ENCODE measurements at regions not wholly inside any gene's neighbourhood (a gene's known extent, or its start where the extent isn't known, plus 50 kb on each side); places are given as distances from the start of the nearest gene placed in this dataset.
"Not testable (repeated sequence)": the region's sequence is repeated elsewhere in the genome, so short reads cannot be mapped to it uniquely, and the experiment has no call there.

GRCh38 chr20:60180986-60181385 lies 222.8 kb downstream of the CDH26 start:
- Mint-ChIP-seq H3K9me3 (peaks cover 10% of the 10 kb centered on the region), H3K4me1 (no peaks in the 10 kb centered on the region), H3K27ac (ENCODE audit: unreplicated experiment) (no peak overlapping the region)

GRCh38 chr20:60186412-60186811 lies 228.2 kb downstream of the CDH26 start:
- TF ChIP-seq, protein P1, sequence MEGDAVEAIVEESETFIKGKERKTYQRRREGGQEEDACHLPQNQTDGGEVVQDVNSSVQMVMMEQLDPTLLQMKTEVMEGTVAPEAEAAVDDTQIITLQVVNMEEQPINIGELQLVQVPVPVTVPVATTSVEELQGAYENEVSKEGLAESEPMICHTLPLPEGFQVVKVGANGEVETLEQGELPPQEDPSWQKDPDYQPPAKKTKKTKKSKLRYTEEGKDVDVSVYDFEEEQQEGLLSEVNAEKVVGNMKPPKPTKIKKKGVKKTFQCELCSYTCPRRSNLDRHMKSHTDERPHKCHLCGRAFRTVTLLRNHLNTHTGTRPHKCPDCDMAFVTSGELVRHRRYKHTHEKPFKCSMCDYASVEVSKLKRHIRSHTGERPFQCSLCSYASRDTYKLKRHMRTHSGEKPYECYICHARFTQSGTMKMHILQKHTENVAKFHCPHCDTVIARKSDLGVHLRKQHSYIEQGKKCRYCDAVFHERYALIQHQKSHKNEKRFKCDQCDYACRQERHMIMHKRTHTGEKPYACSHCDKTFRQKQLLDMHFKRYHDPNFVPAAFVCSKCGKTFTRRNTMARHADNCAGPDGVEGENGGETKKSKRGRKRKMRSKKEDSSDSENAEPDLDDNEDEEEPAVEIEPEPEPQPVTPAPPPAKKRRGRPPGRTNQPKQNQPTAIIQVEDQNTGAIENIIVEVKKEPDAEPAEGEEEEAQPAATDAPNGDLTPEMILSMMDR (conservative IDR thresholded peaks at IDR 0.05), result no peak
- H3K27ac Mint-ChIP-seq (ENCODE audit: unreplicated experiment), result no peak overlapping the region

More at GRCh38 chr20:60180986-60181385, 222.8 kb downstream of the CDH26 start:
- DNase-seq (ENCODE audit: low read depth, low spot score), result no peak
- H3K4me3 Mint-ChIP-seq, result no peak overlapping the region
- peaks cover 9% of the 10 kb centered on the region for H3K27me3 Mint-ChIP-seq (ENCODE audit: low read depth)
- TF ChIP-seq, protein P1 (conservative IDR thresholded peaks at IDR 0.05), result no peak
- no peaks in the 10 kb centered on the region for H3K36me3 Mint-ChIP-seq (ENCODE audit: low read depth)

DNA sequence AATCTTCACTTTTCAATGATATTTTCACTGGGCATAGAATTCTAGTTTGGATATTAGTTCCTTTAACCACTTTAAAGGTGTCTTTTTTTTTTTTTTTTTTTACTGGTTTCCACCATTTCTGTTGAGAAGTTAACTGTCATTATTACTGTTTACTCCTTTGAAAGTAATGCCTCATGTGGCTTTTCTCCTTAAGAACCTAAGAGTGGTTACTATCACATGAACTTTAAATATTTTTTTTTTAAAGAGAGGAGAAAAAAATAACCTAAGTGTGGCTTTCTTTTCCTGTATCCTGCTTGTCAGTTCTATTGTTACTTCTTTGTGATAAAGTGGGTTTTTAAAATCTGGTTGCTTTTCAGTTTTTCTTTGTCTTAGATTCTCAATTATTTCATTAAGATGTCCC lies 229.5 kb downstream of the CDH26 start:
- TF ChIP-seq, protein P1 (conservative IDR thresholded peaks at IDR 0.05), result no peak
- Mint-ChIP-seq H3K9me3 (peaks cover 16% of the 10 kb centered on the region), H3K4me3 (no peak overlapping the region), H3K27ac (ENCODE audit: unreplicated experiment) (no peak overlapping the region), H3K36me3 (ENCODE audit: low read depth) (no peaks in the 10 kb centered on the region), H3K27me3 (ENCODE audit: low read depth) (peaks cover 45% of the 10 kb centered on the region), H3K4me1 (no peaks in the 10 kb centered on the region)
- no peak for DNase-seq (ENCODE audit: low read depth, low spot score)

More at GRCh38 chr20:60186412-60186811, 228.2 kb downstream of the CDH26 start:
- Mint-ChIP-seq H3K36me3 (ENCODE audit: low read depth) (no peaks in the 10 kb centered on the region), H3K4me1 (no peaks in the 10 kb centered on the region), H3K27me3 (ENCODE audit: low read depth) (peaks cover 39% of the 10 kb centered on the region), H3K9me3 (peaks cover 16% of the 10 kb centered on the region), H3K4me3 (no peak overlapping the region)
- DNase-seq (ENCODE audit: low read depth, low spot score), result no peak

DNA sequence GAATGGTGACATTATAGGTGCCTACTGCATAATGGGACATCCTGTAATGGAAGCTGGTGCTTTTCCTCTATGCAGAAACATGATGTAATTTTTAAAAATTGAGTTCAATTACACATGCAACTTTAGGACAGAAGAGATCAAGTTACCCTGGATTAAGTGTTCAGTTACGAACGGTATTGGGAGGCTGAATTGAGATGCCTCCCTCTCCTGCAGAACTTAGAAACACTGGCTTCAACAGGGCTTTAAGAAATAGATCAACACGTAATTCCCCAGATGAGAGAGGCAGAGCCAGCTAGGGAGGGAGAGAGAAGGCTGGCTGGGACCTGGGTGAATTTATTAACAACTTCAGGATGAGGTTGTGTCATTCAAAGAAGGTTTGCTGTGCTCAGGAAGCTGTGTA lies 232.8 kb downstream of the CDH26 start:
- Mint-ChIP-seq H3K27me3 (ENCODE audit: low read depth) (peaks cover 55% of the 10 kb centered on the region), H3K36me3 (ENCODE audit: low read depth) (no peaks in the 10 kb centered on the region), H3K4me3 (no peak overlapping the region), H3K4me1 (no peaks in the 10 kb centered on the region), H3K27ac (ENCODE audit: unreplicated experiment) (no peak overlapping the region), H3K9me3 (peaks cover 6% of the 10 kb centered on the region)
- TF ChIP-seq, protein P1 (conservative IDR thresholded peaks at IDR 0.05), result no peak
- DNase-seq (ENCODE audit: low read depth, low spot score), result no peak

GRCh38 chr20:60192326-60192725 lies 234.1 kb downstream of the CDH26 start:
- TF ChIP-seq, protein P1 (conservative IDR thresholded peaks at IDR 0.05), result no peak
- no peak overlapping the region for H3K27ac Mint-ChIP-seq (ENCODE audit: unreplicated experiment)
- no peaks in the 10 kb centered on the region for H3K36me3 Mint-ChIP-seq (ENCODE audit: low read depth)
- DNase-seq (ENCODE audit: low read depth, low spot score), result no peak
- peaks cover 8% of the 10 kb centered on the region for H3K9me3 Mint-ChIP-seq
- peaks cover 55% of the 10 kb centered on the region for H3K27me3 Mint-ChIP-seq (ENCODE audit: low read depth)
- no peak overlapping the region for H3K4me3 Mint-ChIP-seq
- H3K4me1 Mint-ChIP-seq, result no peaks in the 10 kb centered on the region

- Mint-ChIP-seq H3K27me3 (ENCODE audit: low read depth) (peaks cover 42% of the 10 kb centered on the region), H3K9me3 (peaks cover 14% of the 10 kb centered on the region)
- H3K36me3 Mint-ChIP-seq (ENCODE audit: low read depth); H3K4me1 Mint-ChIP-seq; H3K27ac Mint-ChIP-seq (ENCODE audit: unreplicated experiment); H3K4me3 Mint-ChIP-seq; DNase-seq (ENCODE audit: low read depth, low spot score): not testable (repeated sequence)
Observed at GRCh38 chr20:60199132-60199531, 240.9 kb downstream of the CDH26 start.

Measured in neural crest cell (in vitro differentiated cells).